Glomerular endothelial cell (primary cell): ENCODE measurements at regions not wholly inside any gene's neighbourhood (a gene's known extent, or its start where the extent isn't known, plus 50 kb on each side); places are given as distances from the start of the nearest gene placed in this dataset.

Experiments
- DNase-seq: peaks from one replicate; pipeline ENCODE4 v3.0.0-alpha.2; 2011; ENCODE audit warnings: low read depth, low spot score; ENCODE audit errors: extremely low read depth

DNA sequence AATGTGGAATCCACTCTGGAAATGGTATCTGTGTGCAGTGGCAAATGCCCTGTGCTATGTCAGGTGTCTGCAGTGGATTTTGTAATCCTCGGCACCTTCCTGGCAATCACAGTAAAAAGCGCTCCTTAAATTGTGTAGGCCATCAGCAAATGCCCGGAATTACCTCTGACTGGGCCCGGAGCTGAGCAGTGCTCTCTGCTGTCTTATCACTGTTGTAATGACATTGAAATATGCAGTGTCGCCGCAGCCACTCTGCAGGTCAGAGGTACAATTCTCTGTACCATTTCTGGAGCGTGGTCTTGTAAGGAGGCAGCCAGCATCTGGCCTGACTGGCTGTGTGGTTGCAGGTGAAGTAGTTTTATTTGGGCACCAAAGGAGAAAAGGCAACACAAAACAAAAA is 416.4 kb upstream of the MKI67 start:
- DNase-seq, result no peak

GRCh38 chr10:128543151-128543550 is 416.9 kb upstream of the MKI67 start:
- DNase-seq, result no peak

DNA sequence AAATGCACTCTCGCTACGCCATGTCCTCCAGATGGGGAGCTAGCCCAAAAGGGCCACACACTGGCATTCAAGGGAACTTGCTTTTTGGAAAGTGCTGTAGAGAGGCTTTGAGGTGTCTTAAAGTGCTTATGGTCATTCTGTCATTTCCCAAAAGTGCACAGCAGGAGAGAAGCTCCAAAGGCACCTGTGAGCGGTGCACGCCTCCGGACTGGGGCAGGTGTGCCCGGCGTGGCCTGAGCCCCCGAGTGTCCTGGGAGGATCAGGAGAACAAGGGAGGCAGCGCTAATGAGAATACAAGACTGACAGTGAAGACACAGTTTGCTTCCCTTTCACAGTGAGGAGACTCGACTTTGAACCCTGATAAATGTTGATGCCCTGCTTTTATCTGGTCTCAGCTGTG is 419.0 kb upstream of the MKI67 start:
- DNase-seq, result no peak

DNA sequence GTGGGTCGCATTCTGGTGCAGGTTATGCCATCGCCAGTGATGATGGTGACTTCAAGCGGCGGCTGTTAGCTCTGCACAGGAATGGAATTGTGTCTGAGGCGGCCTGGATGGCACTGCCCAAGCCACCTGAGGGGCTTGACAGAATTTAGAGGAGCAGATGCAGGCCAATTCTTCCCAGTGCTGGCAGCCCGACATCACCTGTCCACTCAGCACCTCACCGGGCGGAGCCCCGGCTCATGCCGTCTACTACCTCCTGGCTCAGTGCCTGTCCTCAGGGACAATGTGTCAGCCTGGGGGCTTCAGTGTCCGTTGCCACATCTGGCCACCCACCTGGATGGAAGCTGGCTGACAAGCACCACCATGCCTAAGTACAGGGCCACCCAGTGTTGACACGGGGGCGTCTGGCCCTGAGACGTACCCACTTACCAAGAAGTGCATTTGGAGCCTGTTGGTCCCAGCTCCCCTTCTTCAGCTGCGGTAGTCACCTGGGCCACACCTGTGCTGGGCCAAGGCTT is 420.5 kb upstream of the MKI67 start:
- DNase-seq, result no peak

- DNase-seq, result no peak
These were observed 422.9 kb upstream of the MKI67 start for GRCh38 chr10:128549101-128549608.

DNA sequence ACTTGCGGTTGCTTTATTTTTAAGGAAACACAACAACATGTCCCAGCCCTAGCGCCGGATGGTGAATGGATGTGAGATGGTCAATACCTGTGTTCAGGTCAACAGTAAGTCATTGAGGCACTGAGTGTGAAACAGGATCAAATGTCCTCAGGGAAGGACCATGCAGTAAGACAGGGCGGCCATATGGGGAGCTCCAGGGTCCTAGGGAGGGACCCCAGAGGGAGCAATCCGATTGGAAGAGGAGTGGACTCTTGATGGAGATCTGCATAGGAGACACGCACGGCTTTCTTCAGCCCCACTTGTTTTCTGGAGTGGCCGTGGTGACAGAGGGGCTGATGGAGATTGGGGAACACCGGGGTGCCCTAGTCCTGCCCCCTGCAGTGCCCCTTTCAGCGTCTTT is 423.8 kb upstream of the MKI67 start:
- DNase-seq, result no peak

DNA sequence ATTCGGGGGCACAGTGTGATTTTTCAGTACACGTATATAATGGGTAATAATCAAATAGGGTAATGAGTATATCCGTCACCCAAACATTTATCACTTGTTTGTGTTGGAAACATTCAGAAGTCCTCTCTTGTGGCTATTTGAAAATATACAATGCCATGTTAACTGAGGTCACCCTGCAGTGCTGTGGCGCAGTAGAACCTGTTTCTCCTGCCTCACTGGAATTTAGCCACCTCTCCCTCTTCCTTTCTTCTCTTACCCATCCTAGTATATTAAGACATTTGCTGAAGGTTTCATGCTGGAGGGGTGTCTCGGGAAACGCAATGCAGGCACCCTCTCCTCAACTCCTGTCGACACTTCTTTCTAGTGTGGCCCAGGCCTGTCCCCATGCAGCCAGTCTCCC is 425.3 kb upstream of the MKI67 start:
- no peak for DNase-seq

DNA sequence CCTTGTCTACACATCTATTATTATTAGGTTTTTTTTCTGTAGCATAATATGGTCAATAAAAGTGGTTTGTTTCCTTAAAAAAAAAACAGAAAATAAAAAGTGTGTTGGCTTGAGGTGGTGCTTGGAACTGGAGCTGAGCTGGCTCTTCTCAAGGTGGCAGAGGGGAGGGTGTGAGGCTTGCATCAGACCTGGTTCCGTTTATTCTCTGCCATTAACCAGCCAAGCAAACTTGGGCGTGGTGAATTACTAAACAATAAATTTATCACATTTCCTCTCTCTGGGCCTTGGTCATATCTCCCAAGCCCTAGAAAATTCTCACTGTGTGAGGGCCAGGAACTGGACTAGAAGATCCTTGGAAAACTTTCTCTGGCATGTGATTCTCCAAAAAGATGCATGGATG is 427.5 kb upstream of the MKI67 start:
- DNase-seq, result no peak

- no peak for DNase-seq
These were observed 430.2 kb upstream of the MKI67 start for GRCh38 chr10:128556182-128557110.

- DNase-seq, result no peak
These were observed 431.0 kb upstream of the MKI67 start for GRCh38 chr10:128557149-128557710.

DNA sequence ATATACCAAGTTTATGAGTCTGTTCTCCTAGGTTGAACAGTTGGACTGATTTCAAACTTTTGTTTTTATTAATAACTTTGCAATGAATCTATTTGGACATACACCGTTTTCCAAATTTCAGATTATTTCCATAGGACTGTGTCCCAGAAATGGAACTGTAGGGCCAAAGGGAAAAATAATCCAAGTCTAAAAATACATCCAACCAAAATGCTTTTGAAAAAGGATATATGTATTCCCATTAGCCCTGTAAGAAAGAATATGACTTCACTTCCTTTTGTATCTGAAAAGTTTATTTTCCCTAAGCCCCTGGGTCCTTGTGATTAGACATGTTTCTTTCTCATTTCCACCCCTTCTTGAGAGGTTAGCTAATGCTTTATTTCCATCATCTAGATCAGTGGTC is 434.2 kb upstream of the MKI67 start:
- no peak for DNase-seq

DNA sequence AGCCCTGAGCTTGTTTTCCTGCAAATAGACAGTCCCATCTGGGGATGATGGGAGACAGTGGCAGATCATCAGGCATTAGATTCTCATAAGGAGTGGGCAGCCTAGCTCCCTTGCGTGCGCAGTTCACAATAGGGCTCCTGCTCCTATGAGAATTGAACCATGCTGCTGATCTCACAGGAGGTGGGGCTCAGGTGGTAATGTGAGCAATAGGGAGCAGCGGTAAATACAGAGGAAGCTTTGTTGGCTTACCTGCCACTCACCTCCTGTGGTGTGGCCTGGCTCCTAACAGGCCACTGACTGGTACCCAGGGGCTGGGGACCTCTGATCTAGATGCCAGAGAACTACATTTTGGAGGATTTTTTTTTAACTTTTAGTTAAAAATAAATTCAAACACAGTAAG is 434.8 kb upstream of the MKI67 start:
- no peak for DNase-seq

GRCh38 chr10:128563387-128563786 is 437.2 kb upstream of the MKI67 start:
- DNase-seq, result no peak

DNA sequence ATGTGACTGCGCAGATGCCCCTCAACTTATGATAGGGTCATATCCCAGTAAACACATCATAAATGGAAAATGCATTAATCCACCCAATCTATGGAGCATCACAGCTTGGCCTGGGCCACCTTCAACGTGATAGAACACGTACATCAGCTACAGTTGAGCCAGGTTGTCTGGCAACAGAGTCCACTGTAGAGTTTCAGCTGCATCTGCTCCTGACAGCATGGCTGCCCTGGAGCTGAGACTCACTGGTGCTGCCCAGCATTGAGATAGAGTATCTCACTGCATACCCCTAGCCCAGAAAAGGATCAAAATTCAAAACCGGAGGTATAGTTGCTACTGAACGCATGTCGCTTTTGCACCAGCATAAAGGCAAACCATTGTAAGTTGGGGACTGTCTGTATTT is 437.7 kb upstream of the MKI67 start:
- DNase-seq, result no peak

GRCh38 chr10:128566361-128566968 is 440.2 kb upstream of the MKI67 start:
- no peak for DNase-seq

DNA sequence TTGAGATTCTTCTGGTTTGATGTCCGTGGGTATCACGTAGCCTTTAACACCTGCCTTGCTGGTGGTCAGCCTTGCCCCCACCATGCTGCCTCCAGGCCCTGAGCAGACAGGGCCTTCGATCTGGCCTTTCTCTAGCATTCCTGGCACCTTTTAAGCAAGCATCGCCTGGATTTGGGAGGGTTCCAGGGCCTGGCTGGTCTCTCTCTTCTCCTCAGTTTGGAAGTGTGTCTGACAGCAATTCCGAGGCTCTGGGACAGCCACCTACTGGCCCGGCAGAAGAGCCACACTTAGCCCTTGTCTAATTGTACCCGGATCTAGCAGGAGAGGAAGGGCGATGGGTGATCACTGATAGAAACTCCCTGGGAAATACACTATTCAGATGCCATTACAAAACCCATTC is 441.3 kb upstream of the MKI67 start:
- DNase-seq, result no peak

- DNase-seq, result no peak
These were observed 441.8 kb upstream of the MKI67 start for GRCh38 chr10:128568041-128568440.

GRCh38 chr10:128568491-128568890 is 442.3 kb upstream of the MKI67 start:
- no peak for DNase-seq

DNA sequence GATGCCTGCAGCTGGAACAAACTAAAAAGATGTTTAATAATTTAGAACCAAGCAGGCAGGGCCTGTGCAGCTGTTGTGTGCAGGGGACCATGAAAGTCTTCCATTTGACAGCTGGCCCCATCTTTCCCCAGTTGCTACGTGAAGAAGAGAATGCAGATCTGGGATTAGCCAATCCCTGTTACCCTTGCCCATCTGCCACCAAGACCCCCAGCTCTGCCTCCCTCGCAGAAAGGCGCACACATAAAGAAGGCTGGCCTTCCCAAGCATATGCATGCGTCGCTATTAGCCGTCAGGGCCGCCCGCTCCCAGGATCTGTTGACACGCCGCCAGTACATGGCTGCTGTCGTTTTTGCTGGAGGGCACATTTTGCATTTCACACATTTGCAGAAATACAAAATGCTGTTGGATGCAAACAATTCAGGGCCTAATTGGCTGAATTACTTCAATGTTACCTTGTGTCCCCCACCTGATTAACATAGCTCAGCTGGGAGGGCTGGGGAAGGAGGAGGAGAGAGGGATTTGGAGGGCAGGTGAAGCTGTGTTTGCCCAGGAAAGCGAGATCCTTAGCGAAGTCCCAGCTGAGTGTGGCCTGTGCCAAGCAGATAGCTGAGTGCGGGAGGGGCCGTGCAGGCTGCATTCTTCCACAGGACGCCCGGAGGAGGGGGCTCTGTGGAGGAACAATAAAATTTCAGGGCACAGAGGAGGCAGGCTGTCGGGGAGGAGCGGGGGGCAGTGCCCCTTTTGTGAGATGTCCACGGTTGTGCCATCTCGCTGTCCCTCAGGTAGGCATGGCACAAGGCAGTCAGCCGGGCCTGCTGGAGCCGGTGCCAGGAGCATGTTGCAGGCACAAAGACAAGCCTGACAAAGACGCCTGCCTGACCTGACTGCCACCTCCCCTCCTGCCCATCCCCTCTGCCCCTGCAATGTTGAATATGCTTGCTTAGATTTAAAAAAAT is 443.0 kb upstream of the MKI67 start:
- DNase-seq, result no peak

DNA sequence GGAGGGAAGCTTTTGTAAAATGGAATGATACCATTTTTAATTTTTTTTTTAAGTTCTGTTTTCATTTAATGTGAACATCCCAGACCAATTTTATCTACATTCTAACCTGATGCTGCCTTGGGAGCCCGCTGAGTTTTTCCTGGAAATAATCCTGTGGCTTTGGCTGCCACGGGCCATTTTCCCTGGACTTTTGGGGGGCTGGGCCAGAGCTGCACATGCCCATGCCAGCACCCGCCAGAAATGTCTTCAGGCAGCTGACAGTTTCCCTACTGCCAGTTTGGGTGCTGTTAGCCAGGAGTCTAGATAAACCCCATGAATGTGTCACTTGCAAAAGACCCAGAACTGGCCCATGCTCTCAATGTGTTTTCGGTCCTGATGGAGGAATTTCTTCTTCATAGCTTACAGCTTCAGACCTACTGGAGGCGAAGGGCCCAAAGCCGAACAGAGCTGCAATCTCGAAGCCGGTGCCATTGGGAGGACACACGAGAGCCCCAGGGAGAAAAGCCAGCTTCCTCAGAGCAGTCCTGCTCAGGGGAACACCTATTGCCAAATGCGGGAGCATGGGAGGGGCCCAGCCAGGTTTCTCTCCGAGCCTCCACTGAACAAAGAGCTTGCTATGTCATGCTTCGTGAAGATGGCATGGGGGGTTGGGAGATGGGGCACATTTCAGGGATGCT is 444.2 kb upstream of the MKI67 start:
- DNase-seq, result no peak
